AG04450 (cell line): ENCODE measurements at regions not wholly inside any gene's neighbourhood (a gene's known extent, or its start where the extent isn't known, plus 50 kb on each side); places are given as distances from the start of the nearest gene placed in this dataset.
"Not testable (repeated sequence)": the region's sequence is repeated elsewhere in the genome, so short reads cannot be mapped to it uniquely, and the experiment has no call there.

ENCODE experiments used
- CTCF ChIA-PET: fragments of 300-600, 350-600 bp; formaldehyde crosslinking; extraction: SDS; loops from one replicate; lab custom pipeline; 2022; ENCODE audit warnings: antibody characterized with exemption, inconsistent platforms; lab: Charles Lee
- POLR2A ChIA-PET: fragments of 350-600 bp; formaldehyde crosslinking; extraction: SDS; loops from one replicate; lab custom pipeline; 2021; ENCODE audit warnings: antibody characterized with exemption, inconsistent platforms; lab: Yijun Ruan, JAX
- DNase-seq: peaks from one replicate; pipeline ENCODE4 v3.0.0-alpha.2; 2011; ENCODE audit warnings: low read depth, low spot score
- H3K27ac ChIP-seq: one replicate; pipeline ENCODE4 v1.5.1; 2012; ENCODE audit warnings: low read depth, low read length, control low read depth
- H3K27me3 ChIP-seq: one replicate; pipeline ENCODE4 v1.6.0; 2012; ENCODE audit warnings: low read length; ENCODE audit not compliant: control insufficient read depth, insufficient read depth
- H3K4me3 ChIP-seq: 2 replicates; pipeline ENCODE4 v1.5.1; 2011; ENCODE audit warnings: mild to moderate bottlenecking, low read depth, low read length, control low read depth
- H3K9me3 ChIP-seq: 2 replicates; pipeline ENCODE4 v1.5.1; 2012; ENCODE audit warnings: low read length; ENCODE audit not compliant: control insufficient read depth, insufficient read depth
- CTCF ChIP-seq: IDR thresholded peaks from 2 replicates; pipeline ENCODE4 v1.5.1; 2011; ENCODE audit warnings: low read depth, low read length, control low read depth, inconsistent platforms

- H3K27ac ChIP-seq, result no peak overlapping the region
- ChIA-PET CTCF (no interaction called here), POLR2A (interaction anchor here (0.5 to 0.7 kb wide), 2 partner anchors 9 to 687 kb away, joined by 5 to 13 read pairs; no protein-coding TSS in a partner anchor)
- TF ChIP-seq CTCF, result no peak
- H3K27me3 ChIP-seq, result no peaks in the 10 kb centered on the region
- DNase-seq, result no peak
- H3K4me3 ChIP-seq, result no peak overlapping the region
- H3K9me3 ChIP-seq, result no peaks in the 10 kb centered on the region
These were observed 280.8 kb upstream of the CDH5 start for GRCh38 chr16:66085651-66086050.

- H3K4me3 ChIP-seq, POLR2A ChIA-PET, H3K27ac ChIP-seq, CTCF ChIA-PET, DNase-seq, H3K9me3 ChIP-seq, H3K27me3 ChIP-seq: not testable (repeated sequence)
These were observed 281.8 kb upstream of the CDH5 start for GRCh38 chr16:66084731-66085130.

- H3K27ac ChIP-seq, result no peak overlapping the region
- no peaks in the 10 kb centered on the region for H3K27me3 ChIP-seq
- H3K9me3 ChIP-seq, result no peaks in the 10 kb centered on the region
- CTCF ChIA-PET, result no interaction called here
- DNase-seq, result no peak
- no peak for TF ChIP-seq CTCF
- no peak overlapping the region for H3K4me3 ChIP-seq
- POLR2A ChIA-PET, result no interaction called here
These were observed 282.2 kb upstream of the CDH5 start for GRCh38 chr16:66084306-66084705.

GRCh38 chr16:66083171-66083570 is 283.3 kb upstream of the CDH5 start:
- Histone ChIP-seq H3K27ac (no peak overlapping the region), H3K27me3 (no peaks in the 10 kb centered on the region), H3K9me3 (no peaks in the 10 kb centered on the region), H3K4me3 (no peak overlapping the region)
- CTCF ChIA-PET, result no interaction called here
- POLR2A ChIA-PET, result no interaction called here
- TF ChIP-seq CTCF, result no peak
- no peak for DNase-seq

GRCh38 chr16:66082424-66082823 is 284.1 kb upstream of the CDH5 start:
- Histone ChIP-seq H3K4me3 (no peak overlapping the region), H3K9me3 (no peaks in the 10 kb centered on the region), H3K27ac (no peak overlapping the region), H3K27me3 (no peaks in the 10 kb centered on the region)
- DNase-seq, result no peak
- no peak for TF ChIP-seq CTCF
- POLR2A ChIA-PET, result no interaction called here
- CTCF ChIA-PET, result no interaction called here

GRCh38 chr16:66081775-66082366 is 284.6 kb upstream of the CDH5 start:
- peak; percentile 60 for DNase-seq
- POLR2A ChIA-PET, result no interaction called here
- Histone ChIP-seq H3K4me3 (no peak overlapping the region), H3K27me3 (no peaks in the 10 kb centered on the region), H3K9me3 (no peaks in the 10 kb centered on the region), H3K27ac (no peak overlapping the region)
- TF ChIP-seq CTCF, result no peak
- CTCF ChIA-PET, result no interaction called here
